ENCODE measurements at regions not wholly inside any gene's neighbourhood (a gene's known extent, or its start where the extent isn't known, plus 50 kb on each side); places are given as distances from the start of the nearest gene placed in this dataset.

GRCh38 chr18:45355944-45356520, 259.2 kb upstream of the SLC14A2 start:
- no peak for DNase-seq (ENCODE audit: low read depth)

GRCh38 chr18:45357686-45358470, 257.4 kb upstream of the SLC14A2 start:
- DNase-seq (ENCODE audit: low read depth) = no peak
- H3K4me3 ChIP-seq (ENCODE audit: low read depth, low read length) = no peak overlapping the region

More at GRCh38 chr18:45355944-45356520, 259.2 kb upstream of the SLC14A2 start:
- no peak overlapping the region for H3K4me3 ChIP-seq (ENCODE audit: low read depth, low read length)

GRCh38 chr18:45359275-45360009, 255.8 kb upstream of the SLC14A2 start:
- DNase-seq (ENCODE audit: low read depth) = no peak
- no peak overlapping the region for H3K4me3 ChIP-seq (ENCODE audit: low read depth, low read length)

GRCh38 chr18:45361125-45361851, 254.0 kb upstream of the SLC14A2 start:
- no peak for DNase-seq (ENCODE audit: low read depth)
- H3K4me3 ChIP-seq (ENCODE audit: low read depth, low read length) = no peak overlapping the region

- no peak for DNase-seq (ENCODE audit: low read depth)
- H3K4me3 ChIP-seq (ENCODE audit: low read depth, low read length) = no peak overlapping the region
Measured at GRCh38 chr18:45363196-45363595, 252.1 kb upstream of the SLC14A2 start.

GRCh38 chr18:45365835-45366234, 249.4 kb upstream of the SLC14A2 start:
- no peak for DNase-seq (ENCODE audit: low read depth)
- no peak overlapping the region for H3K4me3 ChIP-seq (ENCODE audit: low read depth, low read length)

- H3K4me3 ChIP-seq (ENCODE audit: low read depth, low read length) = no peak overlapping the region
- DNase-seq (ENCODE audit: low read depth) = no peak
Measured at GRCh38 chr18:45370255-45371010, 244.8 kb upstream of the SLC14A2 start.

- no peak for DNase-seq (ENCODE audit: low read depth)
- H3K4me3 ChIP-seq (ENCODE audit: low read depth, low read length) = no peak overlapping the region
Measured at GRCh38 chr18:45373286-45373880, 241.9 kb upstream of the SLC14A2 start.

- DNase-seq (ENCODE audit: low read depth) = no peak
Measured at GRCh38 chr18:45374236-45374635, 241.0 kb upstream of the SLC14A2 start.

GRCh38 chr18:45374878-45375630, 240.2 kb upstream of the SLC14A2 start:
- no peak for DNase-seq (ENCODE audit: low read depth)

More at GRCh38 chr18:45374236-45374635, 241.0 kb upstream of the SLC14A2 start:
- no peak overlapping the region for H3K4me3 ChIP-seq (ENCODE audit: low read depth, low read length)

GRCh38 chr18:45376193-45376592, 239.1 kb upstream of the SLC14A2 start:
- no peak for DNase-seq (ENCODE audit: low read depth)

More at GRCh38 chr18:45374878-45375630, 240.2 kb upstream of the SLC14A2 start:
- H3K4me3 ChIP-seq (ENCODE audit: low read depth, low read length) = no peak overlapping the region

GRCh38 chr18:45378308-45378707, 237.0 kb upstream of the SLC14A2 start:
- DNase-seq (ENCODE audit: low read depth) = no peak
- no peak overlapping the region for H3K4me3 ChIP-seq (ENCODE audit: low read depth, low read length)

More at GRCh38 chr18:45376193-45376592, 239.1 kb upstream of the SLC14A2 start:
- no peak overlapping the region for H3K4me3 ChIP-seq (ENCODE audit: low read depth, low read length)

GRCh38 chr18:45378933-45379332, 236.3 kb upstream of the SLC14A2 start:
- DNase-seq (ENCODE audit: low read depth) = no peak
- H3K4me3 ChIP-seq (ENCODE audit: low read depth, low read length) = no peak overlapping the region

GRCh38 chr18:45379903-45380302, 235.4 kb upstream of the SLC14A2 start:
- H3K4me3 ChIP-seq (ENCODE audit: low read depth, low read length) = no peak overlapping the region
- no peak for DNase-seq (ENCODE audit: low read depth)

GRCh38 chr18:45381282-45381681, 234.0 kb upstream of the SLC14A2 start:
- no peak for DNase-seq (ENCODE audit: low read depth)
- H3K4me3 ChIP-seq (ENCODE audit: low read depth, low read length) = no peak overlapping the region

- DNase-seq (ENCODE audit: low read depth) = no peak
- H3K4me3 ChIP-seq (ENCODE audit: low read depth, low read length) = no peak overlapping the region
Measured at GRCh38 chr18:45383228-45383627, 232.0 kb upstream of the SLC14A2 start.

- no peak for DNase-seq (ENCODE audit: low read depth)
- H3K4me3 ChIP-seq (ENCODE audit: low read depth, low read length) = no peak overlapping the region
Measured at GRCh38 chr18:45384137-45384961, 230.9 kb upstream of the SLC14A2 start.
